NB4 (cell line): ENCODE measurements at regions not wholly inside any gene's neighbourhood (a gene's known extent, or its start where the extent isn't known, plus 50 kb on each side); places are given as distances from the start of the nearest gene placed in this dataset.

ENCODE experiments used
- DNase-seq: peaks from one replicate; pipeline ENCODE4 v3.0.0; 2010; ENCODE audit warnings: low read depth
- H3K4me3 ChIP-seq: one replicate; pipeline ENCODE4 v1.5.1; 2011; ENCODE audit warnings: mild to moderate bottlenecking, low read depth, low read length, moderate library complexity
- CTCF ChIP-seq: IDR thresholded peaks from one replicate; pipeline ENCODE4 v1.5.1; 2012; ENCODE audit warnings: low read depth, low read length
- MAX ChIP-seq: IDR thresholded peaks from 2 replicates; pipeline ENCODE4 v1.6.1; 2011; ENCODE audit warnings: low read depth, low read length
- MYC ChIP-seq: IDR thresholded peaks from 2 replicates; pipeline ENCODE4 v1.6.1; 2011; ENCODE audit warnings: low read depth, low read length
- POLR2A ChIP-seq: IDR thresholded peaks from 2 replicates; pipeline ENCODE4 v1.6.1; 2011; ENCODE audit warnings: mild to moderate bottlenecking; ENCODE audit not compliant: insufficient read length; ENCODE audit errors: extremely low read depth

- TF ChIP-seq CTCF: no peak
- TF ChIP-seq MYC: no peak
- TF ChIP-seq MAX: no peak
- TF ChIP-seq POLR2A: no peak
- no peak for DNase-seq
- H3K4me3 ChIP-seq: no peak overlapping the region
Measured at GRCh38 chr6:21732731-21733130, 139.2 kb downstream of the SOX4 start.

- no peak for DNase-seq
- TF ChIP-seq POLR2A (no peak), MYC (no peak), MAX (no peak), CTCF (no peak)
- H3K4me3 ChIP-seq: no peak overlapping the region
Measured at GRCh38 chr6:21733311-21733710, 139.8 kb downstream of the SOX4 start.

- DNase-seq: no peak
- H3K4me3 ChIP-seq: no peak overlapping the region
- TF ChIP-seq POLR2A (no peak), MYC (no peak), MAX (no peak), CTCF (no peak)
Measured at GRCh38 chr6:21734204-21734603, 140.7 kb downstream of the SOX4 start.

- DNase-seq: no peak
- TF ChIP-seq POLR2A (no peak), MYC (no peak), MAX (no peak), CTCF (no peak)
- H3K4me3 ChIP-seq: no peak overlapping the region
Measured at GRCh38 chr6:21738180-21739094, 144.9 kb downstream of the SOX4 start.

- H3K4me3 ChIP-seq: no peak overlapping the region
- no peak for DNase-seq
- TF ChIP-seq POLR2A: no peak
- TF ChIP-seq MYC: no peak
- no peak for TF ChIP-seq CTCF
- TF ChIP-seq MAX: no peak
Measured at GRCh38 chr6:21739241-21739640, 145.7 kb downstream of the SOX4 start.
